Stimulated activated CD4-positive, alpha-beta T cell treated with anti-CD3 and anti-CD28 coated beads, Interleukin-12 subunit alpha, Interleukin-12 subunit beta, amount 100 ng/mL, for 48 hours (primary cell): ENCODE measurements at regions not wholly inside any gene's neighbourhood (a gene's known extent, or its start where the extent isn't known, plus 50 kb on each side); places are given as distances from the start of the nearest gene placed in this dataset.
"Not testable (repeated sequence)": the region's sequence is repeated elsewhere in the genome, so short reads cannot be mapped to it uniquely, and the experiment has no call there.

Experiments
- DNase-seq, 3 donors: peaks; one replicate each; pipeline ENCODE4 v3.0.0-alpha.2; 2020; ENCODE audit warnings: low read depth in 2 of 3, low spot score in 1 of 3

DNA sequence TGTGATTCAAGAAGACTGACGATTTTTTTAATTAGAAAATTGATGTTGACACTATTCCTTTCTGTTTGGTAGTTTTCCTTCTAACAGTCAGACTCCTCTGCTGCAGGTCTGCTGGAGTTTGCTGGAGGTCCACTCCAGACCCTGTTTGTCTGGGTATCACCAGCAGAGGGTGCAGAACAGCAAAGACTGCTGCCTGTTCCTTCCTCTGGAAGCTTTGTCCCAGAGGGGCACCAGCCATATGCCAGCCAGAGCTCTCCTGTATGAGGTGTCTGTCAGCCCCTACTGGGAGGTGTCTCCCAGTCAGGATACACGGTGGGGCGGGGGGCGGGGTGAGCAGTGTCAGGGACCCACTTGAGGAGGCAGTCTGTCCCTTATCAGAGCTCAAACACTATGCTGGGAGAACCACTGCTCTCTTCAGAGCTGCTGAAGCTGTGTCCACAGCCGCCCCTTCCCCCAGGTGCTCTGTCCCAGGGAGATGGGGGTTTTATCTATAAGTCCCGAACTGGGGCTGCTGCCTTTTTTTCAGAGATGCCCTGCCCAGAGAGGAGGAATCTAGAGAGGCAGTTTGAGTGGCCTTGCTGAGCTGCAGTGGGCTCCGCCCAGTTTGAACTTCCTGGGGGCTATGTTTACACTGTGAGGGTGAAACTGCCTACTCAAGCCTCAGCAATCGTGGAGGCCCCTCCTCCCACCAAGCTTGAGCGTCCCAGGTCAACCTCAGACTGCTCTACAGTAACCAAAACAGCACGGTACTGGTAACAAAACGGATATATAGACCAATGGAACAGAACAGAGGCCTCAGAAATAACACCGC is 1358.1 kb upstream of the CHAC2 start:
- not testable (repeated sequence) for DNase-seq

DNA sequence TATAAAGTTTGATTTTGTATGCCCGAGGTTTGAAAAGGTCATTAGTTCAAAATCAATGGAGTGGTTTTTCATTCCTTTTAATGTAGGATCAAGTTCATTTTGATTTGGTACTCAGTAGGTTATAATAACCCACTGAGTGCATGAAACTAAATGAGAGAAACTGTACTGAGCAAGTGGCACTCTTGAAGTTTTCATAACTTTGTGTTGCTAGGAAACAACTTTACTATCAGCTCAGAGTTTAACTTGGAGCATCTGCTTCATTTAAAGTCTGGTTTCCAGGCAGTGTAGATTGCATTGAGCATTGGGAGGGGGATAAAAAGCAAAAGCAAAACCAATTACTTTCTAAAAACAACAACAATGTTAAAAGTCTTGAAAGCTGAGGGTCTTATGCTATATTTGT is 1361.6 kb upstream of the CHAC2 start:
- DNase-seq, result no peak

DNA sequence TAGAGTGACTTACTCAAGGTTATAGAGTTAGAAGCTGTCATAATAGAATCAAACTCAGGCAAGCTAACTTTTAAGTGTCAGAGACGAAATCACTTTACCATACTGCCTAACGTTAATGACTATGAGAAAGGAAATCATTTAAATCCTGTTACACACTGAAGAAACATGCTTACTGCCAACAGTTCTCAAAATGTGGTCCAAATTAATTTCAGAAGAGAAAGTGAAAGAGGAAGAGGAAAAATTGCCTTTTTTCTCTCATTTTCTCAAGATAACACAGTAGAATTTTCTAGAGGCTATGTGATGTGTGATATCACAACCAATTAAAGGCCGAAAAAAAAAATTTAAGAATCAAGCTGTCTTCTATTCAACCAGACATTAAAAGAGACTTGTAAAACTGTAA is 1362.7 kb upstream of the CHAC2 start:
- no peak for DNase-seq

DNA sequence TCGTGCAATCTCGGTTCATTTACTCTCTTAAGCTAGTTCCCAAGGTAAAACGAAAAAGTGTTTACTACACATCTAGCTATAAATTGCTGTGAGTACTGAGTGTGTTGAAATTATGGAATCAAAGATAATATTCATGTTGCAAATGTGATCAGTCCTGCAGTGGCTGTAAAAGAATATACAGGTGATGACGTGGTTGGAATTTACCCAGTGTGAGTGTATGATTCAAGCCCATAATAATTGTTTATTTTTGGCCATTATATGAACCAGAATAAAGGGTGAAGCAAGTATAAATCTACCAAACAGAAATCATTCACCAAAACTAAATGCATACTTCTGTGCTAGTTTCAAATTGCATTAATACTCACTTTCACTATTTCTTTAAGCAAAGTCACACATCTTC is 1363.6 kb upstream of the CHAC2 start:
- no peak for DNase-seq

DNA sequence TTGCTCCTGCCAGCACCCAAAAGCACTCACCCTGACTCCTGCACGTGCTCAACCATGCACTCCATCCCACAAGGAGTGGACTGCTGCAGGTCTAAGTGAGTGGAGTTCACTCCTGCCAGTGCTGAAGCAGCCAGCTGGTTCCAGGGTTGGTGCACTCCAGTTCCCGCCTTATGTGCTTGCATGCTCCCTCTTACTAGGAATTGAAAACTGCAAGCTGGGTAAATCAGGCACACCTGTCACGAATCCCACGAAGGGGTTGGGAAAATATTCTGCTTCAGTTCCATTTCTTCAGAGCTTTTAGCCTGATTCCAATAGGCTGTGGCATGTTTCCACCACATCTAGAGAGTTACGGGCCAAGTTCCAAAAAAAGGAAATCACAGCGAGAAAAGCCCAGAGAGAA is 1365.5 kb upstream of the CHAC2 start:
- no peak for DNase-seq

DNA sequence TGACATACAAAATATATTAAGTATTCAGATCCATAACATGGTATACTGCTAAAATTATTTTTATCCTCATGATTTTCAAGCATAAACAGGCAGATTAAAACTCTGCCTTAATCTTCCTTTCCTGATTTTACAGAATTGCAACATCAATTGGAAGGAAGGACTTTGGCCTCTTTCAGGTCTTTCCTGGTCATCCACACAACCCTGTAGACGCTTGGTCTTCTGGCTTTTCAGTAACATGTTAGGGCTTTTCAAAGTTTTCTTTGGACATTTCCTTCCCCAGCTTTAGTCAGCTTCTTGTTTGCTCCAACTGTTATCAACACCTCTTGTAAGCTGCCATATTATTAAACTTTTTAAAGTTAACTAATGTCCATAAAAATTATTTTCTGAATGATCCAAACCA is 1364.9 kb upstream of the NRXN1 start:
- no peak for DNase-seq

DNA sequence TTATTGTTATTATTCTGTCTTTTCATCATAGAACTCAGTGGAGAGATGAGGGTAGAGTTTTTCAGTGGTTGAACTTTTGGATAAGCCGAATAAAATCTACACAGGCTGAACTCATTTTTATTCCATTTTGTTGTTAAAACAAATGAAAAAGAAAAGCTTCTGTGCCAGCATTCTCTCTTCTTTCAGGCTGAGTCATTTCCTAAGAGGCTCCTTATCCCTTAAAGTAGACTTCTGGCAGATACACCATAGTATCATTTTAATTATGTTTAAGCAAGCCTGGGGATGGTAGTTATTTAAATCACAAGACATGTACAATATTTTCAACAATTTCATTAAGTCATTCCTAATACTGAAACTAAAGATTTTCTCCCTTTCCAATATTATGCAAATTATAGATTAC is 1364.0 kb upstream of the NRXN1 start:
- no peak for DNase-seq

DNA sequence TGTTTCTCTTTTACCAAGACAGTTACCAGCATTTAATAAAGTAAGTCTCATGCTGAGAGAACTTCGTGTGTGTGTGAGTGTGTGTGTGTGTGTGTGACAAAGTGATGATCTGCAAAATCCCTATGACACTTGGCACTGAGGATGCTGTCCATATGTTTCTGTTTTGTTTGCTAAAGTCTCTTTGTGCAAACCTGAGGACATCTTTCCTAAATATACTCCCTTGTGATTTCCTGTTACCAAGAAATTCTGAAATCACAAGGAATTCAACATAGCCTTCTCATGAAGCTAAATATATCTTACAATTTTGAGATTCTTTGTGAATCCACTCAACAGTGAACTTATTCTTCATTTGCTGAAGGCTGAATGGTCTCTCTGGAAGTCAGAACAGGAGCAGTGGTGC is 1359.7 kb upstream of the NRXN1 start:
- no peak for DNase-seq

DNA sequence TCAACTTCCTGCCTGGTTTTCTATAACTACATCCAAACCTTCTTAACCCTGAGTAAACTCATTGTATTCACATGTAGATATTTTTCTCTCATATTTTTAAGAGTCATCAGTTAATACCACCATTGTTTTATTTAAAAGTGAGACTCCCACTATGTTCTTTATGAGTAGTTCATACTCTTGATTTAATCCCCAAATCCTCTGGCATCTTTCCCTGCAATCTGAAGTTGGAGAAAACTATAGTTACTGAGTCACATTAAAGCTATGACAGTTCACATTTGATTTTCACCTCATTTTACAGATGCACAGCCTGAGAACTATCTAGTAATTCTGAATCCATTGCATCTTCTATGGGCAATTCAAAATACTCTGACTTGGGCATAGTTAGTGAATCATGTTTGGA is 1358.7 kb upstream of the NRXN1 start:
- DNase-seq, result no peak

DNA sequence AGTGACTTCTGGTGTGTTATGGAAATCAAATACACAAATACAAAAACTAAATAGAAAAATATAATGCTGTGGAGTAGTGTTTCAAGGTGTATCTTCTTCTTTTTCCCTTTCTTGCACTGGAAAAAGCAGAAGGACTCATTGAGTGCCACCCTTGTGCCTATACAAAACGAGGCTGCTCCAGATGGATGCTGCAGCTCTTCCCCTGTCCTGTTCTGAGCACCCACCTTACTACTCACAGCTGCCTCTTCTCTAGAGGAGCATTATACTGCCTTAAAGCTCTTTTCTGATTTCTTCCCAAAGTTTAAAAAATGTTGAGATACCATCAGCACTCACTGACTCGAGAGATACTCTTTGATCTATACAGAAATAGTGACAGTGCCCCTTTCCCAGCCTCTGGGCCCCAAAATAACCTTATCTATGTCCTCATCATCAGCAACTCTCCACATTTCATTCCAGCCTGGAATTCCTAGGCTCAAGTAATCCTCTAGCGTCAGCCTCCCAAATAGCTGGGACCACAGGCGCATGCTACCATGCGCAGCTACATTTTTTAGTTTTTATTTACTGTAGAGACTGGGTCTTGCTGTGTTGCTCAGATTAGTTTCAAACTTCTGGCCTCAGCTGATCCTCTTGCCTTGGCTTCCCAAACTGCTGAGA is 1356.1 kb upstream of the NRXN1 start:
- no peak for DNase-seq

DNA sequence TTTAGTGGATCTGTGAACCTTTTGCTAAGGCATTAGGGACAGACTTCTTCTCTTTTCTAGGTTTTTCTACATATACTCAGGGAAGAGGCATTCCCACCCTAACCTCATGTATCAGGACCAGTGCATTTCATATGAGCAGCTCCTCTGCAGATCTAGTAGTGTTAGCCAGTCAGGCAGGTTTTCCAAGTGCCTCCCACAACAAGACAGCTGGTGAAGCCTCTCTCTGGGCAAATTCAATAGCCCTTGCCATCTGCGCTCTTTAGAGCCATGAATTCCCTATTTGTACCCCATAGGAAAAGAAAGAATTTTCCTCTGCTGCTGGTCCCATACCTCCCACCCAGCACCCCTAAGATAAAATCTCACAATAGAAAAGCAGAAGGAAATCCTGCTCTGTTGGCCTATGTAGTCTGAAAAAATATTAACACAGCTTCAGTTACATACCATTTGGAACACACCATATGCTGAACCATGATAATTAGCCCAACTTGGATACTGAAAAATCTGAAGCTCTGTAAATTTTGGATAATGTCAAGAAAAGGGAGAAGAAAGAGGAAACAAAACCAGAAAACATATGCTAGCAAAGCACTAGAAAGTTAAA is 1354.6 kb upstream of the NRXN1 start:
- DNase-seq, result no peak

DNA sequence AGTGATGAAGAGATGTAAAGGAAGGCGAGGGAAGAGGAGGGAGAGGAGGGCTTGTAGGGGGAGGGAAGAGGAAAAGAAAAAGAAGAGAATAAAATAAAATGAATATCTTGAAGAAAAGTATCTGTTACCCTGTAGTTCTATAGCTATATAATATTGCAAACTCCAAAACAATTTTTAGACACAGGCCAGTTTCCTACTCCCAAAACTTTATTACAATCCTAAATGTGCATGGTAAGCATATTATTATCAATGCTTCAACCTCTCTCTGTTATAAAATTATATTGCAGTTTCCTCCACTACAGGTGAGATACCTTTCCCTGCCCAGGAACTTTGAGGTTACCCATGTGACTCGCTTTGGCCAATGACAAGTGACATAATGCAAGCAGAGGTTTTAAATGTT is 1351.6 kb upstream of the NRXN1 start:
- DNase-seq, result no peak

DNA sequence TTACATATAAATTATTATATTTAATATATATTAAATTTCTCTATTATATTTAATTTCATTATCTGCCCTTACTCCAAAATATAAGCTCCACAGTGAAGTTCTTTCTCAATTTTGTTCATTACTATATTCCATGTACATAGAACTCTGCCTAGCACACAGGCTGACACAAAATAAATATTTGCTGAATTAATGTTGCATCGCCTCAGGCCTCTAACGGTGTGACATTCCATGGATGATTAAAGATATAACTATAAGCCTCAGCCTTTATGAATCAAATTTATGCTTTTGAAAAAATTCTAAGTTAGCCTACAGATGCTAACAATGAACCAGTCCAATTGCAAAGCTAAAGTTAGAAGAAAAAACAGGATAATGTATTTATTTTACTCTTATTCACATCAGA is 1337.2 kb upstream of the NRXN1 start:
- DNase-seq, result no peak

DNA sequence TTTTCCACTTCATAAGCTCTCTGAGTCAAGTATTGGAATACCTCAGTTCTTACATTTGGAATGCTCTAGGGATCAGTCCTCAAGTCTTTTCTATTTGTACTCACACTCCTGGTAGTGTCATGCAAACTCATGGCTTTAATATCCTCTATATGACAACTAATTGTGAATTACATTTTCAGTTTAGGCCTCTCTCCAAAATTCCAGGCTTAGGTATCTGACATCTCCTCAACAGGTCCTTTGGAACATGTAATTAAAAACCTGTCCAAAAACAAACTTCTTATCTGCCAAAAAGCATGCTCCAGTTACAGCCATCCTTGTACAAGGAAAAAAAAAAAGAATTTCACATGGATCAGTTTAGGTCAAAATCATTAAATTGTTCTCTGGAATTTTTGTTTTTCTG is 1336.2 kb upstream of the NRXN1 start:
- no peak for DNase-seq

DNA sequence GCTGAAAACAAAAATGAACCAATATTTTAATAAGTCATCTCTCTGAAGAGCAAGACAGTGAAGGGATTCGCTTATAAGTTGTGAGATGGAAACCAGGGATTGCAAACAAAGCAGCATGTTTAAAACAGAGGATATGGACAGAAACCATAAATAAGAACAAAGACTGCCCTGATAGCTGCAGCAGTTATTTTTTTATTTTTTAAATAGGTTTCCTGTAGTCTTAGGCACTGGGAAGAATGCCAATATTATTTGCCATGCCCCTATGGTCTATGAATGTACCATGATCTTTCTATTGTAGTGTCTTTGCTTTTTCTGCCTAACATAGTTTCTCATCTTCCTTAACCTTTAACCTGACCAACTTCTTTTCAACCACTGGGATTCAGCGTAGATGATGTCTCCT is 1334.0 kb upstream of the NRXN1 start:
- DNase-seq, result no peak

DNA sequence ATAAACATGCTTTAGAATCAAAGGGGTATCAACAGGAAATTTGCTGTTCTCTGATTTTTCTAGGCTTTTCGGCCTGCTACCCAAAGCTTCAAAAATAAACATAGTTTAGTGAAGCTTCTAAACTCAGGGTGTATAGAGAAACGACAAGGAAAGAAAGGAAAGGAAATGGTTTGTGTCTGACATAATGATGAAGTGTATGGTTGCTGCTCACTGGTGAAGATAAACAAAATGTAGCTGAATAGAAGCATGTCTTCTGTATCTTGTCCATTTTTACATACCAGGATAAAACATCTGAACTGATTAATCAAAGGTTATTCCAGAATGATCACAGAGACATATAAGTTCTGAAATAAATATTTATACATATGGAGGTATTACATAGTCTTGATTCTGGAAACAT is 1324.6 kb upstream of the NRXN1 start:
- DNase-seq, result no peak

DNA sequence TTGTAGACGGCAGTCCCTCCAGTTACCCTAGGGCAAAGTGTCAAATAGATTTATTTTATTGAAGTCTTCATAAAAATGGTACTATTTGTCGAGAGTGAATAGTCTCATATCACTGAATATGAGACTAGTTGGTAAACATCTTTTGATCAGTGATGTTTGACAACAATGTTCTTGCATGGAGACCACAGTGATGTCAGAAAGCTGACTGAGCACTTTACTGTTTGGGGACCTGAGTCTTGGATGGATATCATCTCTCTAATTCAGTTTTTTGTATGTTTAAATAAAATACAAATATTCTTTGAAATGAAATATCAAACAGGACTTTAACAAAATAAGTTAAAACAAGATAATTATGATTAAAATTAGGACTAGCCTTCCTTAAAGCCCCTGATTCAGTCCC is 1315.4 kb upstream of the NRXN1 start:
- DNase-seq, result no peak

DNA sequence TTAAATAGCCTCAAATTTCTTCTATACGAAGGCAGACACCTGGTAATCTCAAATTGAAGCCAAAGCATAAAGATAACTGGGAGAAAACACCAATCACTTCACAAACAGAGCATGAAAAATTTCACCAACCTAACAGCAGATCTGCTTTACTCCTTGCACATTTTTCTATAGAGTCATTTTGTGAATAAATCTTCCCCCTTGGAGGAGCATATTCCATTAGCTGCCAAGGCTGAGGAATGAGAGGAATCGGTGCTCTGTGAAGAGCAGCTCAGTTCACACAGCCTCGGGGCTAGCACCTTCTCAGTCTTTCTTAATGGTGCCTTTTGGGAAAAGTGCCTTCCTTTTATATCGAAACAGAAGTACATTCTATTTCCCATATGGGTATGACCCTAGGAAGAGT is 1313.7 kb upstream of the NRXN1 start:
- no peak for DNase-seq

DNA sequence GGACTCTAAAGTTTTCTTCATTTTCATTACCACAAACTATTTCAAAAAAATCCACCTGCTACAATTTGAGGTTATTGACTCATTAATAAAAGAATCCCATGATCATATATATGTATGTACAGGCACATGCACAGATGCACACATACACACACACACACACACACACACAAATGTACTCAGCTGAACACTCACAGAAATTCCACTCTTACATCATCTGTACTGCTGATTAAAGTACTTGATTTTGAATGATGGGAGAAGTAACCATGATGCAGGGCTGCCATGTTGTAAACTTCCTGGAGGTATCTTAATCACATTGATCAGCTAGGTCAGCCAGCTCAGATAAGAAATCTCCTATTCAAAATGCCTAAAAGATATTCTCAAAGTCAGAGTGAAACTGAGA is 1313.2 kb upstream of the NRXN1 start:
- DNase-seq, result no peak

DNA sequence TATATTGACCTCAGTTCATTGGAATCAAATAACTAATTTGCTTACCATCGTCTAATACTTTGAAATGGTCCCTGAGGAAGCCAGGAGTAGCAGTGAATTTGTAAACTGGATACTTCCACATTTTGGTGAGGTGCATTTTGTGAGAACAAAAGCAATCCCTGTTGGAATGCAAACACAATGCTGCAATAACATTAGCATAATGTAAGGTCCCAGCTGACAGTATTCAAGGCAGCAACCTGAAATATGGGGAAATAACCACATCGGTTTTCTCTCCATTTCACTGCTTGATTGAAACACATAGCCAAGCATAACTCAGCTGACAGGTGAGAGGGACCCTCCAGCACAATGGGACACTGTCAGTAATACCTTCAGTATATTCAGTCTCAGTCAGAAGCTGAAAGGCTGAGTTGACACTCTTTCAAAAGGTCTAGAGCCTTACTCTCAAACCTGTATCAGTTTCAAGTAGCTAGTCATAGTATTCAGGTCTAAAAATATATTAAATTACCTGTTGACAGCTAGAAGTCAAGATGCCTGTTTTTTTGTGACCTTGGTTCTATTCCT is 1311.9 kb upstream of the NRXN1 start:
- DNase-seq, result no peak

DNA sequence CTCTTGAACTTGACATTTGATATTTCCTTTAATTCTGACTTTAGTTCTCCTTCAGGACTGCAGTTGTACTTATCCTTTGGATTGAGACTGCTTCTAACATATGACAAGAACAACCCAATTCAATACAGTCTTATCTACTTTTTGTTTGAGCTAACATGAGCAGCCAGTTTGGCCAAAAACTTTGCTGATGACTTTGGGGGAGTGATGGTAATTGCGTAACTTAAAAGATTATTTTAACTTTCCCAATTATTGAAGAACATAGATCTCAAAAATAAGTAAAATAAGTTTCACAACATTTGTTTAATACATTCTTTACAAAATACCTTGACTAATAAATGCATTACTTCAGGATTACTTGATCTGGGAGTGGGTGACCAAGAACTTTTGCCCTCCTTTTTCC is 1311.1 kb upstream of the NRXN1 start:
- DNase-seq, result no peak

DNA sequence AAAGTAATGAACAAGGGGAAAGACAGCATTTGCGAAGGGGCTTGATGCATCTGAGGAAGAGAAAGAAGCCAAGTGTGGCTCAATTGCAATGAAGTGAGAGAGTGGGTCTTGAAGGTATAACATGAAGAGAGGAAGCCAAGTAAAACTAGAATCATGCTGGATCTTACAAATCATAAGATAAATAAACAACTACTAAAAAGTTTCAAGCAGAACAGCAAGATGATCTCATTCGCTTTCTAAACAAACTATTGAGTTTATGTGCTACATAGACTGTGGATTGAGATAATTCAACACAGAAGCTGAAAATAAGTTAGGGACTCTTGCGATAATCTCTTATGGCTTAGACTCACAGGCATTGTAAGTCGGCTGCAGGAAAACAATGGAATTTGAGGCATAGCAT is 1310.5 kb upstream of the NRXN1 start:
- DNase-seq, result no peak
